GM19438 (cell line): ENCODE measurements at regions not wholly inside any gene's neighbourhood (a gene's known extent, or its start where the extent isn't known, plus 50 kb on each side); places are given as distances from the start of the nearest gene placed in this dataset.
"Not testable (repeated sequence)": the region's sequence is repeated elsewhere in the genome, so short reads cannot be mapped to it uniquely, and the experiment has no call there.

Source experiments
- ATAC-seq: cut with Tn5 transposase; IDR thresholded peaks from one replicate; pipeline ENCODE4 v1.9.1; 2021; ENCODE audit warnings: low read depth; ENCODE audit not compliant: unreplicated experiment

- ATAC-seq: no peak
These were observed 187.8 kb downstream of the ZNF516 start for GRCh38 chr18:76307293-76307690.

GRCh38 chr18:76306685-76307292, 188.3 kb downstream of the ZNF516 start:
- no peak for ATAC-seq

- ATAC-seq: no peak
These were observed 209.2 kb downstream of the ZNF516 start for GRCh38 chr18:76285866-76286265.

- no peak for ATAC-seq
These were observed 213.5 kb downstream of the ZNF516 start for GRCh38 chr18:76281565-76281964.

- ATAC-seq: no peak
These were observed 217.2 kb downstream of the ZNF516 start for GRCh38 chr18:76277801-76278200.

- no peak for ATAC-seq
These were observed 219.2 kb downstream of the ZNF516 start for GRCh38 chr18:76275727-76276313.

- ATAC-seq: no peak
These were observed 220.4 kb downstream of the ZNF516 start for GRCh38 chr18:76274468-76275289.

GRCh38 chr18:76273956-76274355, 221.1 kb downstream of the ZNF516 start:
- ATAC-seq: no peak

GRCh38 chr18:76273036-76273545, 222.0 kb downstream of the ZNF516 start:
- no peak for ATAC-seq

- ATAC-seq: not testable (repeated sequence)
These were observed 227.6 kb downstream of the ZNF516 start for GRCh38 chr18:76267423-76267822.

GRCh38 chr18:76266236-76266991, 228.6 kb downstream of the ZNF516 start:
- no peak for ATAC-seq

GRCh38 chr18:76265497-76266235, 229.4 kb downstream of the ZNF516 start:
- ATAC-seq: no peak

- no peak for ATAC-seq
These were observed 230.2 kb downstream of the ZNF516 start for GRCh38 chr18:76264876-76265250.

GRCh38 chr18:76264198-76264875, 230.7 kb downstream of the ZNF516 start:
- ATAC-seq: no peak

- no peak for ATAC-seq
These were observed 231.7 kb downstream of the ZNF516 start for GRCh38 chr18:76263046-76264005.

- no peak for ATAC-seq
These were observed 234.0 kb downstream of the ZNF516 start for GRCh38 chr18:76260941-76261472.

GRCh38 chr18:76259711-76260110, 235.3 kb downstream of the ZNF516 start:
- no peak for ATAC-seq

GRCh38 chr18:76259096-76259495, 235.9 kb downstream of the ZNF516 start:
- no peak for ATAC-seq
